ENCODE measurements at regions not wholly inside any gene's neighbourhood (a gene's known extent, or its start where the extent isn't known, plus 50 kb on each side); places are given as distances from the start of the nearest gene placed in this dataset.
"Not testable (repeated sequence)": the region's sequence is repeated elsewhere in the genome, so short reads cannot be mapped to it uniquely, and the experiment has no call there.

DNA sequence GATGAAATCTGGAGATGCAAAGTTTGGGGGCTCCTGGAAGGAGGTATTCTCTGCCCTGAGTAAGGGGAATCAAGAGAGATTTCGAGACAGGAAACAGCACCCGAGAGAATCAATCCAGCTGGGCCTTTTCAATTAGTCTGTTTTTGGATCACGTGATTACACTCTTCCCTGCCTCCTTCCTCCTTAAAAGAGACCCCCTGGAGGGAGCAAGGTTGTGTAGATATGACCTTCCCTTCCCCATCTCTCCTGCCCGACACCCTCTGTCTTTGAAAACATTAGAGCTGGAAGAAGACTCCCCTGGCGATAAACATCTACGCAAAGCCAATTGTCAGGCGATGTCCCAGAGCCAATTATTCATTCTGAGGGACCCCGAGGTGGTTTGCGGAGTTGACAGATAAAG, 407.9 kb downstream of the MIAT start:
- DNase-seq (no peak), ATAC-seq (no peak)

DNA sequence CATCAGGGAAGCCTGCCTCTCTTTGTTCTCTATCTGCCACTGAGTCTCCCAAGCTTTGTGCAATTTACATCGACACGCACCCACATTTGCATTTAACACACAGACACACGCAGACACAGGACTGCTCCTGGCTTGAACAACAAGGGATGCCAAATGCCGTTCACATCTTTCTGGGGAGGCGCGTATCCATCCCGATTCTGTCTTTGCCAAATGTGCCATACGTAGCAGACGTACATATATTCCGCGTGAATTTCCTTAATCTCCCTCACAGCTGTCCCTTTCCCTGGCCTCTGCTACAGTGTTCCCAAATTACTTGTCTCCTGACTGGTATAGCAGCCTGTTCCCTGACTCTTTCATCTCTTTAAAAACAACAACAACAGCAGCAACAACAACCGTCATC, 409.5 kb downstream of the MIAT start:
- ATAC-seq: no peak
- DNase-seq: no peak

DNA sequence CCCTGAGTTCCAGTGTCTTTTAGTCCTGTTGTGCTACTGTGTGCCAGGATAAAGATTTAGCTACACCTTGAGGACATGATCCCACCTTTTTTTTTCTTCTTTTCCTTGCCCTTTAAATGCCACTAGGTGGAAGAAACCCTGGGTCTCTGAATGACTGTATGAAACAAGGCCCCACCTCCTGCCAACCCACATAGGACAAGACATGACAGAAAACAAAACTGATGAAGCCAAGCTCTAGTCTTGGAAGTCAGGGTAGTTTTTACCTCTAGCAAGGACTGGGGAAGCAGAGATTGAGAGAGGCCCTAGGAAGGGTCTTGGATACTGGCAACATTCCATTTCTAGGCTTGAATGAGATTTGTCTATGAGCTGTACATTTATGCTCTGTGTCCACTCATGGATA, 410.7 kb downstream of the MIAT start:
- no peak for DNase-seq
- no peak for ATAC-seq

DNA sequence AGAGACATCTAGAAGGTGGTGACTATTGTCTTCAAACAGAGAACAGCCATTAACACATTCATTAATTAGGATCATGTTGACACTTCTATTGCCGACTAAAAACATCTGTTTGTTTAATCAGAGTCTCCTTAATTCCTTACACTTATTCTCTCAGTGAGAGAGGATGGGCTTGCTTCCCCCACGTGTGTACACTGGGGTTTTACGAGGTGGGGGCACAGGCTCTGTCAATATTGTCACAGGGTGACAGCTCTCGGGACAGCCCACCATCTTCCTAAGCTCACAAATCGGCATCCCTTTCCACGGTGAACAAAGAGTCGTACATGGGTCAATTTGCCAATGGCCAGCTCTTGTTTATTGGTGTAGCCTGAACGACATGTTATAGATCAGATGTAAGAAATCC, 413.2 kb downstream of the MIAT start:
- no peak for ATAC-seq
- no peak for DNase-seq

DNA sequence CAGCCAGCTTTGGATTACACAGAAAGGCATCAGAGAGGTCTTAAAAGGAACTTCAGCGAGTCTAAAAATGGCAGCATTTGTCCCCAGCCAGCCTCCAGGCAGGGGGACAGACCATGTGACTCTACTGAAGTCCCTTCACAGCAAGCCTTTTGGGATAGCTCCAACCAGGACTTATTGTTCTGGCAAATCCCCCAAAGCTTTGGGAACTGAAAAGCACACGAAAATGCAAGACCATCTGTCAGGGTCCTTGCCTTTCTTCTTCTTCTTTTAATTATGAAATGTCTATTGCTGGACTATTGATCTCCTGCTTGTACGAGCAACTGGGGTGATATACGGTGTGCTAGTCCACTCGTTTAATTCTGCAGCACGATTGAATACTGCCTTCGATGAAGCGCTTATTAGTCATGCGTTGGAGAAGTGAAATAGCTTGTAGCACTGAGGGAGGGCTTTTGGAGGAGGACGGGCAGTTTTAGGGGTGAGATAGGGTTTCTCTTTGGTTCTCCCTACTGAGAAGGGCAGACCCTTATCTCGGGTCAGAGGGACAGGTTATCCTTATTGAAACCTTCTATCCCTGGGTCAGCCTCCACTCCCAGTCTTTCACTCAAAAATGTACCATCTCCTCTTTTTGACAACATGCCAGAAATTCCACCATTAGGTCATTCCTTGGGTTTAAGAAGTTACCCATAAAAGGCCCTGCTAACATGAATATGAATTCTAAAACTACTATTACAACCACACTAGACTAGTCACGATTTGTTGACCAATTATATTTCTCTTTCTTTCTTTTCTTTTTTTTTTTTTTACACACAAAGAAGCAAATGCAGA, 416.4 kb downstream of the MIAT start:
- no peak for ATAC-seq
- DNase-seq: no peak

DNA sequence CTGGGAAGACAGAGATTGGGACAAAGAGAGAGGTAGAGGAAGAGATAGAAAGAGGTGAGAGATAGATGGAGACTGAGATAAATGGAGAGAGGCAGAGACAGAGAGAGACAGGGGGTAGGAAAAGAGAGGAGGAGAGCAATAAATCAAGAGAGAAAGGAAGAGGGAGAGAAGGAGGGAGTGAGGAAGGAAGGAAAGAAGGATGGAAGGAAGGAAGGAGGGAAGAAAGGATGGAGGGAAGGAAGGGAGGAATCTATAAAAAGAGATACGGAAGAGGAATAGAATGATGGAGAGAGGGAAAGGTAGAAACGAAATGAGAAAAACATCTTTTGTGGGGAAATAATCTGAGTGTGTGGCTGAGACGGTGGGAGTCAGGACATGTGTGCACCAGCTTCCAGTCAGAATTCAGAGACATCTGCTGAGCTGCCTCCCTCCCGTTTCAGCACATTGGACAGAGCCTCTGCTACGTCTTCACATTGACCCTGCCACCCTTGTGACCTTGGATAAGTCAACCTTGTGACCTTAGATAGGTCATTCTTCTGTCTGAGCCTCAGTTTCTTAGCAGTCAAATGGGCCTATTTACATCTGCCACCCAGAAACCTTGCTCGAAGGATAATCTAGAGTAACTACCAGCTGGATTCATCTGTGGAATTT, 417.8 kb downstream of the MIAT start:
- ATAC-seq (peak; percentile 32), DNase-seq (no peak)

DNA sequence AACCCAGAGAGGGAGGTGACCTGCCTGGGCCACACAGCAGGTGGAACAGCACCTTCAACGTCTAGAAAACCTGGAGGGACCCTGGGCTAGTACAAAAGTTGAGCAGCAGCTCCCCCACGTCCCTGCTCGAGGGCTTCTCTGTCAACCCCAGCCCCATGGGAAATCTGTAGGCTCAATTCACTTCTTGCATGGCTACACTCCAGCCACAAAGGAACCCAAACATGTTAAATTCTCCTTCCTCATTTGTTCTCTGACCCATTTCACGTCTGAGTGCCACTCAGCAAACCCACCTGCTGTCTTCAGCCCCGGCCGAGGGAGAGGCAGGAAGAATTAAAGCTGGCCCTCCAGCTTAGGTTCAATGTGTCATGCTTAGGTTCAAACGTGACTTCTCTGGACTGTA, 418.5 kb downstream of the MIAT start:
- no peak for ATAC-seq
- no peak for DNase-seq

DNA sequence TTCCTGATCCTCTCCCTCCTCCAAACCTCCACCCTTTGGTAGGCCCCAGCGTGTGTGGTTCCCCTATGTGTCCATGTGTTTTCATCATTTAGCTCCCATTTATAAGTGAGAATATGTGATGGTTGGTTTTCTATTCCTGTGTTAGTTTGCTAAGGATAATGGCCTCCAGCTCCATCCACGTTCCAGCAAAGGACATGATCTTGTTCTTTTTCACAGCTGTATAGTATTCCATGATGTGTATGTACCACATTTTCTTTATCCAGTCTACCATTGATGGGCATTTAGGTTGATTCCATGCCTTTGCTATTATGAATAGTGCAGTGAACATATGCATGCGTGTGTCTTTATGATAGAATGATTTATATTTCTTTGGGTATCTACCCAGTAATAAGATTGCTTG, 420.7 kb downstream of the MIAT start:
- not testable (repeated sequence) for ATAC-seq, DNase-seq

DNA sequence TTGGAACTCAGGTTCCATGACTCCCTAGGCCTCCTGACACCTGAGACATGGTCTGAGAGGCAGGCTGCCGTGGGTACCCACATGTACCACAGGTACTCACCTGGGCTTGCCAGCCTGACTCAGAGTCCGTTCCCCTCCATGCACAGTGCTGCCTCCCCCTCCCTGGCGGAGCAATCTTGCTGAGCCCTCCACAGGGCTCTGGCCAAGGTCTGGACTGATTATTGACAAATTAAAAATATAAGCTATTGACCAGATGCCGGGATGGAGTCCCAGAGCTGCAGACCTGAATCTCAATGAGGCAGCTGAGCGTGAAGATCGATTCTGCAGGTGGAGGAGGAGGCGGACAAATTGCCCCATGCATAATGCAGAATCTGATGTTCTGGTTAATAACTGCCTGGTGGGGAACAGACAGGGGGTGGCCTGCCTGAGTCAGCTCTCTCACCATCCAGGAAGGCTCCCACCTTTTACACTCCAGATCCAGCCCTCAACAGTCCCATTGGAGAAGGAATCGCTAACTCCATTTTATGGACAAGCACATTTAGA, 422.7 kb downstream of the MIAT start:
- DNase-seq (no peak), ATAC-seq (no peak)

DNA sequence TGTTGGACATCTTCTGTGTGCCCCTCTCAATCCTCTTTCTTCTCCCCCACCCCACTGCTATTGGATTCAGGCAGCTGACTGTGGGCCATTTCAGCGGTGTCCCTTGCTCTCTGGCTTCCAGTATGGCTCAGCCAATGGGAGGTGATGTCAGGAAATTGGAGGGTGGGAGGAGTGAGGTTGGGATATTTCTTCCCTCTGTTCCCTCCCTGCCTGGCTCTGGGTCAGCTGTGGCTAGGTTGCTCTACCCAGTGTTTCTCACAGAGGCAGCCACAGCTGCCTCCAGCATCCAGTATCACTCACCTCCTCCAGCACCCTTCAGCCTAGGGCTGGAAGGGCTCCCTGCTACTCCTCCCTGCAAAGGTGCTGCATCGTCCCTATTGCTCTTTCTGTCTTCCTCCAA, 423.5 kb downstream of the MIAT start:
- no peak for DNase-seq
- ATAC-seq: no peak

DNA sequence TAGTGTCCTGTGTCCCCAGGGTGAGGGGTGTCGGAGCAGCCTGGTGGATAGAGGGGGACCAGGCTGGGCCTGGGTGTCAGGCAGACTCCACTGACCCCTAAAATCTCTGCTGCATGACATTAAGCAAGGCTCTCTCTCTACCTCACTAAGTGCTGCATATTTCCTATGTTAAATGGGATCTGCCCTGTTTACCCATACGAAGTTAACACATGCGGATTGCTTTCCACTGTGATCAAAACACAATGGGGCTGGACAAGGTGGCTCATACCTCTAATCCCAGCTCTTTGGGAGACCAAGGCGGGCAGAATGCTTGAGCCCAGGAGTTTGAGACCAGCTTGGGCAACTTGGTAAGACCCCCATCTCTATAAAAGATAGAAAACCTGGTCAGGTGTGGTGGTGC, 426.2 kb downstream of the MIAT start:
- no peak for DNase-seq
- no peak for ATAC-seq

DNA sequence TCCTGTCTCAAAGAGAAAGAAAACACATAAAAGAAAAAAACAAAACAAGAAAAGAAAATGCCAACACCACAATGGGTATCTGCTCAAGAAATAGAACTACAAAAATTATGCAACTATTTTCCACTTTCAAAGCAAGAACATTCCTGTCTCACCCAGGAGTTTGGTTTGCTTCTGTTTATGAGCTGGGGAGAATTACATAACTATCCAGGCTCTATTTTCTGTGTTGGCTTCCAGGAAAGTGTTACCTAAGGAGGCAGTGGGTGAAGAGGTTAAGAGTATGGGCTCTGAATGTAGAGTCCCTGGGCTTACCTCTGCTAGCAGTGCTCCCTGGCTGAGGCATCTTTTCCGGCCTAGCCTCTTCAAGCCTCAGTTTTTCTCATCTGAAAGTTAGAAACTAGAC, 426.7 kb downstream of the MIAT start:
- DNase-seq: no peak

DNA sequence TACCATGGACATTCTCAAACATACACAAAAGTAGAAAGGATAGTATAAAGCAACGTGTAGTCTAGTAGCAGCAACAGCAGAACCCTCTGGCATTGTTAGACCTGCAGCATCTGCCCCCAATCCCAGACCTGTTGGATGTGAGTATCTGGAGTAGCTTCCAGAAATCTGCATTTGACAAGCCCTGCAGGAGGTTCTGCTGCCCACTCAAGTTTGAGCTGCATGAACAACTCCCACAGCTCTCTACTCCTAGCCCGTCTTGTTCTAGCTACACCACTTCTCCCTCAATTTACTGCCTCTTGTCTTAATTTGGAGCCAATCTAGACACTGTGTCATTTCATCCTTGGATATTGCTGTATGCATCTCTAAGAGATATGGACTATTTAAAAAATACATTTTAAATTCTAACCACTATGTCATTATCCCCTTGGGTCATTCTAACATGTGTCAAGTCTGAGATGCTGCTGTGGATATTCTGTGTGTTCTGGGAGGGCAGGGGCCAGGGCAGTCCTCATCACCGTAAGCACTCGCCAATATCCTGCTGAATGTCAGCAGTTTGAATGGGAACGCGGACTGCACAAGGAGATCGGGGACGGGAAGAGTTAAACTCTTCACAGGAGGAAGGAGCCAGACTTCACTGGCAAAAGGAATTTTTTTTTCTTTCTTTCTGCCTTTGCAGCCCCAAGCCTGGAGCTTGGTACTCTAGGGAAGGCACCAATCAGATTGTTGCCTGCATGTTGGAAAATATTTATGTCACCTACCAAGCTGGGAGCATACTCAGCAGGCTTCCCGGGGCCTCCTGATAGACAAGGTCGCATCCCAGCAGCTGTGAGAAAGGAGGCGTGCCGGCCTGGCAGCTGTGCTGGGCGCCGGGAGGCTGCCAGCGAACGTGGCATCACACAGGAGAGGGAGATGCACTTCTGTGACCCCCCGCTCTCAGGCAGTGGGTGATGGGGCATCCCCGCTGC, 429.0 kb downstream of the MIAT start:
- ATAC-seq (no peak), DNase-seq (no peak)

More for the DNA sequence above, 426.7 kb downstream of the MIAT start:
- no peak for ATAC-seq

DNA sequence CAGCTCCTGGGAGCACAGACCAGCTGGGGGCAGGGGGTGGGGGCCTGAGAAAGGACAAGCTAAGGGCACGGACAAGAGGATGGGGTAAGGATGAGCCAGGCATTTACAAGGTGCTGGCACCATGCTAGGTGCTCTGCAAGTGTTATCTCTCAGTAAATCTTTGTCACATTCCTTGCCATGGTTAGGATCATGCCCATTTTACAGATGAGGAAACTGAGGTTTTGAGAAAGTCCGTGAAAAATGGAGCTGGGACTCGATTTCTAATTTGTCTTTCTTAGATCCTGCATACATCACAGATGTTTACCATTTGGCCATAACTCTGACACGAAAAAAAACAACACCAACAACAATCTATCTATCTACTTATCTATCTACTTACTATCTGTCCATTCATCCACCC, 429.7 kb downstream of the MIAT start:
- no peak for ATAC-seq
- no peak for DNase-seq

DNA sequence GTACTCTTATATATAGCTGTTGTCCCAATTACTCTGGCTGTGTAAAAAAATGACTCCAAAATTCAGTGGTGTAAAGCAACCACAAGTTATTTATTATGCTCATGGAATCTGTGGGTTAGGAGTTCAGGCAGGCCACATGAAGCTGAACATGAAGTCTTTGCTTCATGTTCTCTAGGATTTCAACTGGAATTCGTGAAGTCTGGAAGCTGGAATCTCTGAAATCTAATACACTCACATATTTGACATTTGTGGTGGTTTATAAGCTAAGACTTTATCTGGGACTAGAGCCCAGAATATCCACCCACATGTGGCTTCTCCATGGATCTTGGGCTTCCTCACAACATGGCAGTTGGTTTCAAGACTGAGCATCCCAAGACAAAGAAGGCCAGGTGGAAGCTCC, 430.6 kb downstream of the MIAT start:
- DNase-seq: no peak
- no peak for ATAC-seq

DNA sequence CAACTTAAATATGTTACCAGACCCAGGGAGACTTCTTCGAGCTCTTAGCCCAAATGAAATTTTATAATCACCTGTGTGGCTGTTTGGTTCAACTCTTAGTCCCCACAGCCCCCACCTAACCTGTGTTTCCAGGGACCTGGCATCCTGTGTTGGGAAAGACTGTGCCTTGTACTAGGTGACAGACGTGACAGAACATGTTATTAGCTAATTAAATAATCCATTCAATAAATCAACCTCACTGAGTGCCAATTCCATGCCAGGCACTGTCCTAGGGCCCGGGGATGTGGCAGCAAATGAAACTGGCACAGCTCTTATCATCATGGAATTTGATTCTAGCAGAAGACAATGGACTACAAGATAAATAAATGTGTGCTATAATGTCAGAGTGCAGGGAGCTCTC, 431.9 kb downstream of the MIAT start:
- DNase-seq (no peak), ATAC-seq (no peak)

DNA sequence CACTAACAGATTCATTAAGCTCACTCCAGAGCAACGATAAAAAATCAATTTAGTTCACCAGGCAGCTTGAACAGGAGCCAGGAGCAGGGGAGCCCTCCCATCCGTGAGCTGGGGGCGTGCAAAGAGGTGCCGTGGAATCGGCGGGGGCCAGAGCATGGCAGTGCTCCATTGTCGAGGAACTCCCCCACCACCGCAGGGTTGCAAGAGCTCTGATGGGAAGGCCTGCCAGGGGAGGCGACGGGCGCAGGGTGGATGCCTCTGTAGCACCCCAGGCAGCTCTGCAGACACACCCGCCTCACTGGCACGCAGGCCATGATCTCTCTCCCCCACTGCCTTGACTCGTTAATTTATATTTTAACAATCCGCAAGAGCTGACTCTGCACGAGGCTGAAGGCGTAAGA, 433.2 kb downstream of the MIAT start:
- no peak for ATAC-seq
- DNase-seq: no peak

DNA sequence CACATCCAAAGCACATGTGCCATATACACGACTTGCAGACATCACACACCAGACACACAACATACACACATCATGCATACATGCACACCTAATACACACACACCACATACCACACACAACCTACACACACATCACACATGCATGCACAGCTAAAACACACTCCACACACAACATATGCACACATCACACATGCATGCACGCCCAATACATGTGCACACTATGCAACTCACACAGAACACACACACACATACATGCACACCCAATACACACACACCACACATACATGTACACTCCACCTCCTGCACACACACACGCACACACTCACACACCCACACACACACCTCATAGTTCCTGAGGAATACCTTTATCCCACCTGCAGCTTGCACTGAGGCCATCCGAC, 436.0 kb downstream of the MIAT start:
- DNase-seq (no peak), ATAC-seq (no peak)

DNA sequence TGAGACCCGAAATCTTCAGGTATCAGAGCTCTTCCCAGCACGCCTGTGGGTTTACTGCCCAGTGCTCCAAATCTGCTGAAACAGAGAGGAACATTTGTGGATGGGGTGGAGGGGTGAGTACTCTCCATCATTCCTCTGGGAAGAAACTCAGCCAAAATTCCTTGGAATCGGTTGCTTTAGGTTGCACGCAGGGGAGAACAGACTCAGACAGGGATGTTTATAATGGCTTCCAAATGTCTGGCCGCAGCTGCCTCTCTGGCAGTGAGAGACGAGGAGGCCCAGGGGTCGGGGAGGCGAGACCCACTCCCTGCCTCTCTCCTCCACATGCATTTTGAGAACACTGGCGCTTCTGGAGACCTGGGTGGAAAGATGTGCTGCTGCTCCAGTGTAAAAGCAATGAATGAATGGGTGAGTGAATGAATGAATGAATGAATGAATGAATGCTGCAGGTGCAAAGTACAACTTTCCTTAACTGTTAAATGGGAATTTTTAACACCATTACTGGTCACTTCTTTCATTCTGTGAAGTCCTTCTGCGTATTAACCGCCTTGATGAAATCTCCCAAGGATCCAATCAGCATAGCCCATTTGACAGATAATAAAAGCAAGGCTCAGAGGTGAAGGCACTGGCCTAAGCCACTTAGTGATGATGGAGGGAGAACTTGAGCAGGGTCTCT, 437.4 kb downstream of the MIAT start:
- ATAC-seq: no peak
- no peak for DNase-seq

DNA sequence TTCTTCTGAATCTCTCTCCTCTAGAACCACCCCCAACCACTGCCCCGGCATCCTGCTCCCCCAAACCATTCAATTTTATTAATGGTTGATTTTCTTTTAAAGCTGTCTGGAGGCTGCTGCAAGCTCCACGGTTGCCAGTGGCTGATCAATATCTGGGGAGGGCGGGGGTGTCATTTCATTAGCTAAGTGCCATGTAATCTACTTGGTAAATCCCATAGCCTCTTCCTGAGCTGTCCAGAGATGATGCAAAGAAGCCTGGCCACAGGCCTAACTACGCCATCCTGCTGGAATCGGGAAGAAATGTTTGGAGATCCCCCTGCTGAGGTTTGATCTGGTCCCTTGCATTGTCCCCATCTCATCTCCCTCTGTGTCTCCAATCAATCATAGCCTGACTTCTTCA, 440.1 kb downstream of the MIAT start:
- DNase-seq: no peak
- no peak for ATAC-seq

DNA sequence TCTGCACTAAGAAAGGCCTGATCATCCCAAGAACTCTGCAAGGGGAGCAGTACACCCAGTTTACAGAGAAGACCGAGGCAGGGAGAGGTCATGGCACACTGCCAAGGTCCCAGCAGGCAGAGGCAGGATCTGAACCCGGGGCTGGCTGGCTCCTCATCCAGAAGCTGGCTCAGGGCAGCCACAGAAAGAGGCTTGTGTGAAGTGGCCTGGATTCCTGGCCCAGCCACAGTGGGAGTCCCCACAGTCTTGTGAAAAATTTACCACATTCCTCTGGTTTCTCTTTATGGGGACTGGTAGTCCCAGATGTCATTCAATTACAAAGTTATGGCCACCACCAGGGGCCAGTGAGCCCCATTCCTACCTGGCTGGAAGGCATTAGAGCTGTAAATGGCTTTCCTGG, 440.5 kb downstream of the MIAT start:
- DNase-seq: no peak
- no peak for ATAC-seq
